Right lobe of liver (tissue), 6 donors: ENCODE measurements at regions not wholly inside any gene's neighbourhood (a gene's known extent, or its start where the extent isn't known, plus 50 kb on each side); places are given as distances from the start of the nearest gene placed in this dataset.
"Not testable (repeated sequence)": the region's sequence is repeated elsewhere in the genome, so short reads cannot be mapped to it uniquely, and the experiment has no call there.

Experiments used
- ATAC-seq, 4 donors: fragments of 200-7000 bp; cut with Tn5 transposase; one replicate each; pipeline ENCODE4 v1.9.1; 2020; ENCODE audit warnings: mild to moderate bottlenecking in 4 of 4, moderate library complexity in 4 of 4
- DNase-seq, 3 donors: peaks; one replicate each; pipeline ENCODE4 v3.0.0-alpha.2; 2020
- H3K27ac ChIP-seq, 3 donors: fragments of 200-600 bp; one replicate each; pipeline ENCODE4 v1.8.0; 2022
- H3K27me3 ChIP-seq, 2 donors: fragments of 200-600 bp; one replicate each; pipeline ENCODE4 v1.8.0; 2022
- H3K36me3 ChIP-seq, 4 donors: fragments of 200-600 bp; sonication (generic) in 1 of 4; one replicate each; pipeline versions ENCODE4 v1.5.1 to v1.8.0; 2017 to 2022; ENCODE audit warnings: control low read depth in 1 of 4
- H3K4me1 ChIP-seq, 4 donors: fragments of 200-600 bp; sonication (generic) in 1 of 4; one replicate each; pipeline versions ENCODE4 v1.5.1 to v1.8.0; 2017 to 2022; ENCODE audit warnings: control low read depth in 1 of 4
- H3K4me3 ChIP-seq, 3 donors: fragments of 200-600 bp; one replicate each; pipeline ENCODE4 v1.8.0; 2022
- H3K9me3 ChIP-seq, 4 donors: fragments of 200-600 bp; sonication (generic) in 1 of 4; one replicate each; pipeline versions ENCODE4 v1.5.1 to v1.8.0; 2017 to 2022; ENCODE audit warnings: control low read depth in 1 of 4
- CTCF ChIP-seq, 4 donors: fragments of 200-600 bp in 3 of 4; fragments of 450-650 bp in 1 of 4; IDR thresholded peaks; one replicate each; pipeline versions ENCODE4 v1.5.1 to v1.8.0; 2016 to 2022; ENCODE audit warnings: antibody characterized with exemption in 4 of 4, mild to moderate bottlenecking in 2 of 4
- POLR2A ChIP-seq: fragments of 450-650 bp; IDR thresholded peaks from one replicate; pipeline ENCODE4 v1.6.1; 2017; ENCODE audit warnings: antibody characterized with exemption, mild to moderate bottlenecking
- WGBS: methylation state at CpG from one replicate; pipeline ENCODE4 v1.1.6; 2018; ENCODE audit warnings: low coverage, low lambda C conversion rate; ENCODE audit not compliant: insufficient coverage; ENCODE audit errors: missing lambda C conversion rate; 5-methylcytosine and 5-hydroxymethylcytosine counted together
- intact Hi-C, 2 donors: fragments of 100-400 bp; cut with DNase I; formaldehyde crosslinking; loops; one replicate each; pipeline versions ENCODE4 v1.11.2 to v1.14.1; 2022
- donor health status: DM: no; HTN: yes; CAD: no.
- donor health status: DM: no; HTN: no; CAD: no.
- donor health status: DM: no; HTN: no; CAD: no.
- donor health status: DM: no; HTN: yes; CAD: no.
- donor health status: DM: no; HTN: yes; CAD: no.

- peak; percentile 45 to 73 (median 62) for ATAC-seq
- H3K27ac ChIP-seq, result peak overlapping the region in 1 of 3 donors; percentile 67
- 20% methylated on average over 2 of the region's 14 CpGs for WGBS
- peaks cover 0 to 42% (median 0%) of the 10 kb centered on the region in 4 donors for H3K4me1 ChIP-seq
- no peak overlapping the region for H3K4me3 ChIP-seq
- TF ChIP-seq CTCF (IDR thresholded peaks at IDR 0.05) (no peak), POLR2A (no peak)
- peak; percentile 43 to 89 (median 88) for DNase-seq
- intact Hi-C loops, result no loop called here
- H3K36me3 ChIP-seq, result no peaks in the 10 kb centered on the region
- no peaks in the 10 kb centered on the region for H3K27me3 ChIP-seq
- H3K9me3 ChIP-seq, result no peaks in the 10 kb centered on the region
Measured at GRCh38 chr15:44861439-44861910, 95.0 kb upstream of the TERB2 start.

- H3K4me1 ChIP-seq, result peaks cover 0 to 42% (median 0%) of the 10 kb centered on the region in 4 donors
- intact Hi-C loops, result no loop called here
- ATAC-seq (no peak), DNase-seq (no peak)
- peak overlapping the region in 1 of 3 donors; percentile 67 for H3K27ac ChIP-seq
- H3K9me3 ChIP-seq, result no peaks in the 10 kb centered on the region
- H3K4me3 ChIP-seq, result no peak overlapping the region
- H3K27me3 ChIP-seq, result no peaks in the 10 kb centered on the region
- no CpG with 5 or more reads among the region's 6 CpGs for WGBS
- TF ChIP-seq POLR2A (no peak), CTCF (IDR thresholded peaks at IDR 0.05) (no peak)
- H3K36me3 ChIP-seq, result no peaks in the 10 kb centered on the region
Measured at GRCh38 chr15:44861917-44862316, 94.6 kb upstream of the TERB2 start.

- H3K27ac ChIP-seq, intact Hi-C loops, H3K36me3 ChIP-seq, ATAC-seq, DNase-seq, H3K27me3 ChIP-seq, H3K4me3 ChIP-seq, H3K9me3 ChIP-seq: not testable (repeated sequence)
- WGBS, result 86% methylated on average over 1 of the region's 1 CpG
- H3K4me1 ChIP-seq, result peaks cover 0 to 42% (median 0%) of the 10 kb centered on the region in 4 donors
Measured at GRCh38 chr15:44862866-44863265, 93.6 kb upstream of the TERB2 start.

- peaks cover 0 to 17% (median 0%) of the 10 kb centered on the region in 4 donors for H3K4me1 ChIP-seq
- H3K4me3 ChIP-seq, ATAC-seq, H3K27me3 ChIP-seq, DNase-seq, H3K9me3 ChIP-seq, H3K36me3 ChIP-seq, intact Hi-C loops, H3K27ac ChIP-seq: not testable (repeated sequence)
- whole genome bisulfite sequencing, result 89% methylated on average over 1 of the region's 1 CpG
Measured at GRCh38 chr15:44868100-44868499, 88.4 kb upstream of the TERB2 start.

GRCh38 chr15:44870125-44870524 lies 86.4 kb upstream of the TERB2 start:
- H3K4me3 ChIP-seq, H3K27ac ChIP-seq, ATAC-seq, H3K36me3 ChIP-seq, intact Hi-C loops, H3K27me3 ChIP-seq, H3K9me3 ChIP-seq, DNase-seq: not testable (repeated sequence)
- peaks cover 0 to 20% (median 0%) of the 10 kb centered on the region in 4 donors for H3K4me1 ChIP-seq
- 77% methylated on average over 2 of the region's 4 CpGs for WGBS

- intact Hi-C loops, result no loop called here
- Histone ChIP-seq H3K36me3 (no peaks in the 10 kb centered on the region), H3K4me1 (peaks cover 0 to 15% (median 0%) of the 10 kb centered on the region in 4 donors), H3K9me3 (no peaks in the 10 kb centered on the region), H3K27me3 (no peaks in the 10 kb centered on the region), H3K4me3 (no peak overlapping the region), H3K27ac (peak overlapping the region in 1 of 3 donors; percentile 43)
- TF ChIP-seq CTCF (IDR thresholded peaks at IDR 0.05) (no peak), POLR2A (no peak)
- 65% methylated on average over 3 of the region's 3 CpGs for WGBS
- DNase-seq (no peak), ATAC-seq (peak in 1 of 4 donors; percentile 85)
Measured at GRCh38 chr15:44873103-44873502, 83.4 kb upstream of the TERB2 start.
